ENCODE measurements at regions not wholly inside any gene's neighbourhood (a gene's known extent, or its start where the extent isn't known, plus 50 kb on each side); places are given as distances from the start of the nearest gene placed in this dataset.
"Not testable (repeated sequence)": the region's sequence is repeated elsewhere in the genome, so short reads cannot be mapped to it uniquely, and the experiment has no call there.

GRCh38 chr3:74978684-74979083, 364.2 kb upstream of the CNTN3 start:
- no peak for DNase-seq

GRCh38 chr3:74985028-74985904, 370.8 kb upstream of the CNTN3 start:
- not testable (repeated sequence) for DNase-seq

GRCh38 chr3:74988095-74988494, 373.6 kb upstream of the CNTN3 start:
- DNase-seq, result no peak

GRCh38 chr3:74992898-74993297, 378.4 kb upstream of the CNTN3 start:
- DNase-seq, result no peak

- DNase-seq, result no peak
These were observed 386.9 kb upstream of the CNTN3 start for GRCh38 chr3:75001330-75001729.

DNA sequence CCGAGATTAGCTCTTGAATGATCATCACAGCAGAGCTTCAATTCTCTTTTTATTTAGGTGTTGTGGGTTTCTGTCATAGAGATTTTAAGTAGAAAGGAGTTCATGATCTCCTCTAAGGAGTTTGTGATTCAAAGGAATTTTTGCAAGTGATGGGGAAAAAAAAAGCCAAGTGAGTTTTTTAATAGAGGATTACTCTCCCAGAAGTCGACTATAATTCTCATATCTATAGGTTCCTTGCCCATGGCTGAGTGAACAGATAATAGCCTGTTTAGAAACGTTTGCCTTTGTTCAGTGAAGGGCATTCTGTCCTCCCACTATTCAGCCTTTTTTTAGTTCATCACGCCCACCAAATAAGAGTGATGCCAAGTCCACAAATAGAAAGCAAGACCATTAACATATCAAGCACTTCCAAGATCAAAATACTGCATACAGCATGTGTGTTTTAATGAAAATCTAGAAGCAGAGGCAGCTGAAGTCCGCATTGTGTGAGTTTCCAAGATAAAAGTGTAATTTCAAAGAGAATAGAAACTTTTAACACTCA, 398.4 kb upstream of the CNTN3 start:
- no peak for DNase-seq

DNA sequence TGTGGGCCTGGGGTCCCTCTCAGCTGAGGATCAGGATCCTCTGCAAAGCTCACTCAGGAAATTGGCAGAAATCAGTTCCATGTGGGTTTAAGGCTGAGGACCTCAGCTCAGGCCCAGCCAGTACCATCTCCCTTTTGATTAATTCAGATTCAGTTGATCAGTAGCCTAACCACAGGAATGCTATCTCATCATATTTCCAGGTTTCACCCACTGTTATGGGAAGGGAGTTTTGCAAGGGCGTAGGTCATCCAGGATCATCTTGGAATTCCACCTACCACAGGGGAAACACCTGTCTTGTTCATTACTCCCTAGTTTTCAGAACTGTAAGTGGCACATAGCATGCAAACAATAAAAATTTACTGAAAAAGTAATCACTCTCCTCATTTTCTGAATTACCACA, 399.5 kb upstream of the CNTN3 start:
- no peak for DNase-seq

GRCh38 chr3:75015280-75015679, 400.8 kb upstream of the CNTN3 start:
- DNase-seq, result no peak

DNA sequence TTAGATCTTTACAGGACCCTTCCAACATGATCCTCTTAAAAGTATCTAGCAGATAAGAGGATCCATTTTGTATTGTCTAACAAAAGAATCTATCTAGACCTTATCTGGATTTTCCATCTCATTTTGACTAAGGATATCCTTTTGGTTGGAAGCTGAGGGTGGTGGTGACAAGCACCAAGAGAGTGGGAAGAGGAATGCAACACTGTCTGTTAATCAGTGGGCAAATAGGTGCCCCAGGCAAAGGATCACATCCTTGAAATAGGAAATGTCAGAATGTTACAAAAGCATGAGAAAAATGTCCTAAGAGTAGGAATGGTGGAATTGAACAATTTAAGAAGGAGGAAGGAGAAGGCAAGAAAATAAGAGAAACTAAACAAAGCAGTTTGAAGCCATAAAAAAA, 420.7 kb upstream of the CNTN3 start:
- DNase-seq, result no peak

DNA sequence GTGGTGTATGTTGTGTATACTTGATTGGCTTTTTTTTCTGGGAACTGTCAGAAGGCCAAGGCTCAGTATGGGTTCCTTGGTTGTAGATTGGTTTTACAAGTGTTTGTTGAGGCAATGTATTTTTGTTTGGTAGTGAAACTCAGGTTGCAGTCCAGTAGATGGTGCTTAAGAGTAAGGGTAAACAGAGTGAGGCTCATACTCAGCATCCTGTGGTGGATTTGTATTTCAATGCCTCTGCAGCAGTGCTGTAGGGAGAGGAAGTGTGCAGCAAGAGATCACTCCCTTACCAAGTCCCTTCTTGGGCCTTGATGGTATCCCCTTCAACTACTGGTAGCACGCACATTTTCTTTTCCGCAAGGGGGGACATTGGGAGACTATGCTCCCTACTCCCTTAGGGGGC, 428.5 kb upstream of the CNTN3 start:
- no peak for DNase-seq

GRCh38 chr3:75048650-75049049, 434.2 kb upstream of the CNTN3 start:
- no peak for DNase-seq

DNA sequence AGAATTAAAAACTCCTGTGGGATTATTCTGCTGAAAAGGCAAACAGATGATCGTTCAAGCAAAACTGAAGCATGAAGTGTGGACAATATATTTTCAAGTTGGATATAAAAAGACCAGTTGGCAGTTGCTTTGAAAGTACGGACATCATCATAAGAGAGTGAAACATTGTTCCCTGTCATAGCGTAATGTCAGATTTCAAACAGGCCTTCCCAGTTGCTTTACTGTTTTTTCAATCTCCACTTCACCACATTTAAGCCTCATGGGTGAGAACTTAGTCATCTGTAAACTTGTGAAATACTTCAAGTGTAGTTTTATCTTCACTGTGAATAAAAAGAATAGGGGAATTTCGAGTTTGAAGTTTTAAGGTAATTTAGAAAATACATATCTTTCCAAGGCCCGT, 435.1 kb upstream of the CNTN3 start:
- no peak for DNase-seq

DNA sequence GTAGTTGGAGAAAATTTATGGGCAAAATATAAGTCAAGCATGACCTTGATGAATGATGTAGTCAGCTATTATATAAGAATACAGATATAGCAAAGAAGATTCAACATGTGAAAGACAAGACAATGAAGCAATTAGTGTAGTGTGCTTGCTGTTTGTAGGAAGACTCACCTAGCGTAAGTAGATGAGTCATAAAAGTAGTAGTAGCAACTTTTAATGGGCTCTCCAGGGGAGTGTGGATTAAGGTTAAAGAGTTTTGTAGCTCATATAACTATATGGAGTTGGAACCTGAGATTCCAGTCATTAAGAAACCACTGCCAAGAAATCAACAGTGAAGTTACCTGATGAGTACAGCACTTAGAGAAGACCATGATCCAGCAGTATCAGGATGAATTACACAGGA, 444.7 kb upstream of the CNTN3 start:
- DNase-seq, result no peak

- DNase-seq, result no peak
These were observed 447.3 kb upstream of the CNTN3 start for GRCh38 chr3:75061806-75062205.

DNA sequence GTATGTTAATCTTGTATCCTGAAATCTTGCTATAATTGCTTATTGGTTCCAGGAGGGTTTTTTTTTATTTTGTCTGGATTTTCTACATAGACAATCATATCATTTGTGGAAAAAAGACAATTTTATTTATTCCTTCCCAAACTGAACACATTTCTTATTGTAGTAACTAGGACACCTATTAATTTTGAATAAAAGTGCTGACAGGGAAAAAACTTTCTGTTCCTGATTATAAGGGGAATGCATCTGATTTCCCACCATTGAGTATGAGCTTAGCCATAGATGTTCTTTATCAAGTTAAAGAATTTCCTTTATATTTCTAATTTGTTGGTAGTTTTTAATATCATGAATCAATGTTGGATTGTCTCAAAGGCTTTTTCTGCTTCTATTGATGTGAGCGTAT, 460.7 kb upstream of the CNTN3 start:
- no peak for DNase-seq

DNA sequence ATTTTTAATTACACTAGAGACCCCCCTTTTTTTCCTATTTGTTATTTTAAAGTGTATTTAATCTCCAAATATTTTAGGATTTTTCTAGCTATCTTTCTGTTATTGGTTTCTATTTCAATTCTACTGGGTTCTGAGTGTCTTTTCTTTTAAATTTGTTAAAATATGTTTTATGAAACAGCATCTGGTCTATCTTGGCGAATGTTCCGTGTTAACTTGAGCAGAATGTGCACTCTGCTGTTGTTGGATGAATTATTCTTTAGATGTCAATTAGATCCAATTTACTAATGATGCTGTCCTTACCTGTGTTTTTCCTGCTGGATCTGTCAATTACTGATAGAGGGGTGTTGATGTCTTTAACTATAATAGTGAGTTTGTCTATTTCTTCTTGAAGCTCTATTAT, 462.0 kb upstream of the CNTN3 start:
- no peak for DNase-seq

DNA sequence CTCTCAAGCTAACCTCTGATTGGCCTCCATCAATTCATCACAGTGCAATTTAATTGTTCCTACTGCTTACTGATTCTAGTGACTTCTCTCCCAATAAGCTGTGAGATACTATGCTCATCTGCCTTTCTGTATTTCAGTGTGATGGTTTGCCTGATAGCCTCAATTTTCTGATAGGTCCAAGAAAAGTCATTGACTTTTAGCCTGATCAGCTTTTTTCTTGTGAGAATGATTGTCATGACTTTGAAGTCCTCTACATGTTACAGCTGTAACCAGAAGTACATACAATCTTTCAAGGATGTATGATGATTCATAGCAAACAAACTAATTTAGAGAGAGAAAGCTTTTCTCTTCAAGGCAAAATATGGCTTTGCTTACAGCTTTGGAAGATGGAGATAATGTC, 463.8 kb upstream of the CNTN3 start:
- DNase-seq, result no peak

DNA sequence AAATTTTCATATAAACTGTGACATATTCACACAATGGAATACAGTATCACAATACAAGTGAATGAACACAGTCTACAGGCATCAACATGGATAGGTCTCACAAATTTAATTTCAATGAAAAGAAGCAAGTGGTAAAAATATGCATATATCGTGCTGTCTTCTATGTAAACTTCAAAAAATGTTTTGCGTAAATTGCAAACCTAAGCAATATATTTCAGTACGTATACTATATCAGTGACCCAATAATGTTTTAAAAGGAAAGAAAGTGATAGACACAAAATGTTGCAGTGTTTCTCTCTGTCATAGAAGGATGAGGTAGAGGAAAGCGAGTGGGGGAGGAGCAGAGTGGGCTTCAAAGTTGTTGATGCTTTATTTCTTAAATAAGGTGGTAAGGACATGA, 468.4 kb upstream of the CNTN3 start:
- no peak for DNase-seq

GRCh38 chr3:75089841-75090240, 475.4 kb upstream of the CNTN3 start:
- no peak for DNase-seq

DNA sequence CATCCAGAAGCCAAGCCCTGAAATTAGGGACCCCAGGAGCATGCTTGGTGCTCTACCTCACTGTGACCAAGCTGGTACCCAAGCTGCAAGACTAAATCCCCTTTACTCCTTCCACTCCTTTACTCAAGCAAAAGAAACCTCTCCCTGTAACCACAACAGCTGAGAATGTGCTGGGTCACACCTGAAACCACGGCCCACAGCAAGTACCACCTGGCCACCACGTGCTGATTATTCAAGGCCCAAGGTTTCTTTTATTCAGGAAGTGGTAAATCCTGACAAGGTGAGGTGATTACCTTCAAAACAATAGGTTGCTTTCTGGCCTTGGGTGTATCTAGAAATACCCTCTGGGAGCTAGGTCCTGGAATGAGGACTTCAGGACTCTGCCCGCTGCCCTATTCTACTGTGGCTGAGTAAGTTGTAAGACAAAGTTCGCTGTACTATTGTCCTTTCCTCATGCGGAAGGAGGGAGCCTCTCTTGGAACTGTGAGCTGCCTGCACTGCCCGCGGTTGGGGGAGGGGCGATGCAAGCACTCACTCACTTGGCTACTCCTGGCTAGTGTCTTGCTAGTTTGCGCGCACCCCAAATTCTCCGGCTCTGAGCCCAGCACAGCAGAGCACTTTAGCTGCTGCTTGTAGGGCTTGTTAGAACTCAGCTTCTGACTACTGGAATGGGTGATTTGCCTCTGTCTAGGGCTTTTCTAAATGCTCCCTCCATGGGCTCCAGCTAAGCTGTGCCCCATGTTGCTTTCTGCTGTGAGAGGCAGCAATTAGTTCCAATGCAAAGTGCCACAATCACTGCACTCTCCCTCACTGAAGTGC, 487.1 kb upstream of the CNTN3 start:
- DNase-seq, result no peak

- DNase-seq, result no peak
These were observed 496.3 kb upstream of the CNTN3 start for GRCh38 chr3:75110741-75111140.

GRCh38 chr3:75115695-75116094, 501.2 kb upstream of the CNTN3 start:
- DNase-seq, result no peak

DNA sequence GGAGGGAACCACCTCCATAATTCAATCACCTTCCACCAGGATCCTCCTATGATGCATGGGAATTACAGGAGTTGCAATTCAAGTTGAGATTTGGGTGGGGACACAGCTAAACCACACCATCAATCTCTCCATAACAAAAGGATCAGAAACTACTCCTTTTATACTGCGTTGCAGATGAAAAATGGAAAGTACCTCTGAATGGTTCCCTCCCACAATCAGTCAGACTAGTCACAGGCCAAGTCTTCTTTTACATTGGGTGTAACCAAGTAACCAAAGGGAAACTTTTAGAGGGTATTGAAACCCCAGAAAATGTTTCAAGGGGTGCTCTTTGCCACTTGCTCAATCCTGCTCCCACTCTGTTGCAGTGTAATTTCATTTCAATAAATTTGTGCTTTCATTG, 504.3 kb upstream of the CNTN3 start:
- no peak for DNase-seq

- no peak for DNase-seq
These were observed 512.1 kb upstream of the CNTN3 start for GRCh38 chr3:75126556-75126955.
